OCI-LY7 (cell line): ENCODE measurements at regions not wholly inside any gene's neighbourhood (a gene's known extent, or its start where the extent isn't known, plus 50 kb on each side); places are given as distances from the start of the nearest gene placed in this dataset.

Experiments used
- BruUV-seq: library from RNA; stranded (reverse); fragments of 400-500 nt; replicated peaks from 2 replicates; lab custom pipeline; 2021; lab: Mats Ljungman, UMichigan
- CTCF ChIA-PET: fragments of 300-600 bp; sonication (Branson Sonifier 250); formaldehyde crosslinking; loops from one replicate; lab custom pipeline; 2022; ENCODE audit warnings: antibody characterized with exemption; ENCODE audit not compliant: unreplicated experiment; lab: Charles Lee
- POLR2A ChIA-PET: fragments of 300-600 bp; sonication (Branson Sonifier 250); formaldehyde crosslinking; loops from one replicate; lab custom pipeline; 2022; ENCODE audit warnings: antibody characterized with exemption; lab: Charles Lee
- DNase-seq: peaks from one replicate; pipeline ENCODE4 v3.0.0-alpha.2; 2015; ENCODE audit warnings: low spot score
- H2AFZ ChIP-seq: fragments of 200-600 bp; sonication (generic), shearing (Covaris generic); 2 replicates; pipeline ENCODE4 v1.6.1; 2014; ENCODE audit warnings: mild to moderate bottlenecking, antibody characterized with exemption, low read length, moderate library complexity
- H3K27ac ChIP-seq: fragments of 200-600 bp; sonication (generic); 2 replicates; pipeline ENCODE4 v1.5.1; 2014; ENCODE audit warnings: mixed run types, low read depth, mild to moderate bottlenecking, moderate library complexity, low read length, inconsistent platforms; ENCODE audit not compliant: poor library complexity, severe bottlenecking
- H3K36me3 ChIP-seq: fragments of 200-600 bp; sonication (generic); 2 replicates; pipeline ENCODE4 v1.6.1; 2014; ENCODE audit warnings: mild to moderate bottlenecking, antibody characterized with exemption, low read length, moderate library complexity, mixed read lengths; ENCODE audit not compliant: insufficient read depth
- H3K4me1 ChIP-seq: fragments of 200-600 bp; sonication (generic); 2 replicates; pipeline ENCODE4 v1.5.1; 2014; ENCODE audit warnings: mild to moderate bottlenecking, low read length; ENCODE audit not compliant: insufficient read depth, poor library complexity, severe bottlenecking
- H3K4me2 ChIP-seq: fragments of 200-600 bp; sonication (generic); 2 replicates; pipeline ENCODE4 v1.6.1; 2014; ENCODE audit warnings: mild to moderate bottlenecking, low read length
- H3K4me3 ChIP-seq: fragments of 200-600 bp; sonication (generic); 2 replicates; pipeline ENCODE4 v1.5.1; 2014; ENCODE audit warnings: mild to moderate bottlenecking, low read depth, low read length; ENCODE audit not compliant: poor library complexity, severe bottlenecking
- H3K79me2 ChIP-seq: fragments of 200-600 bp; sonication (generic); 2 replicates; pipeline ENCODE4 v1.6.1; 2016; ENCODE audit warnings: low read depth, mild to moderate bottlenecking, low read length, moderate library complexity, mixed read lengths; ENCODE audit not compliant: insufficient read depth
- H3K9me2 ChIP-seq: fragments of 200-600 bp; sonication (generic); 2 replicates; pipeline ENCODE4 v1.6.1; 2016; ENCODE audit warnings: mild to moderate bottlenecking, low read length, mixed read lengths; ENCODE audit not compliant: insufficient read depth
- H3K9me3 ChIP-seq: fragments of 200-600 bp; sonication (generic); 2 replicates; pipeline ENCODE4 v1.6.1; 2014; ENCODE audit warnings: mild to moderate bottlenecking, mixed run types, low read length, mixed read lengths
- H4K20me1 ChIP-seq: fragments of 200-600 bp; sonication (generic); 2 replicates; pipeline ENCODE4 v1.6.1; 2014; ENCODE audit warnings: mild to moderate bottlenecking, antibody characterized with exemption, low read length, moderate library complexity, mixed read lengths; ENCODE audit not compliant: insufficient read depth
- EZH2phosphoT487 ChIP-seq: fragments of 200-600 bp; sonication (generic); IDR thresholded peaks from 2 replicates; pipeline ENCODE4 v1.6.1; 2018; ENCODE audit warnings: low read depth, borderline replicate concordance, mild to moderate bottlenecking, mixed run types, antibody characterized with exemption, low read length, moderate library complexity, mixed read lengths
- intact Hi-C: fragments of 100-400 bp; cut with micrococcal nuclease; formaldehyde crosslinking; loops from one replicate; pipeline ENCODE4 v1.10.0; 2022; ENCODE audit not compliant: unreplicated experiment
- TF ChIP-seq, protein P1 (sequence below): fragments of 200-600 bp; sonication (generic); conservative IDR thresholded peaks from 2 replicates; pipeline ENCODE4 v1.5.1; 2014; ENCODE audit warnings: mild to moderate bottlenecking, antibody characterized with exemption, low read length, moderate library complexity, mixed read lengths

DNA sequence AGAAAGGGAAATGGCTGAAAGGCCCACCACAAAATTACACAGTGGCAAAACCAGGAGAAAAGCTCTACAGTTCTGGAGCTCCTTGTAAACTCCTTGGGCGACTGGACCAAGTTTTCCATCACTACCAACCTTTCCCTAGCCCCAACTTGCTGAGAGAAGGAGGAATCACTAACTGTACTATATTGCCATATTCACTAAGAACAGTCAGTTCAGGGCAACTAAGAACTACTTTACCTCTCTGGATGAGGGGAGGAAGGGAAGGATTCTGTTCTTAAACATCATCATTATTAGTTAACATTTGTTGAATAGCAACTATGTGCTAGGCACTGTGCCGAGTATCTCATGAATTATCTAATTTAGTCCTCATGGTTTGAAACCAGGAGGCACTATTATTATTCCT lies 98.1 kb upstream of the SVIL start:
- ChIA-PET CTCF (no interaction called here), POLR2A (interaction anchor here (0.6 to 1.2 kb wide), 3 partner anchors 13 to 186 kb away, joined by 3 to 5 read pairs (median 4); no protein-coding TSS in a partner anchor)
- BruUV-seq = no TSS peak
- Histone ChIP-seq H3K9me2 (no peaks in the 10 kb centered on the region), H3K36me3 (no peaks in the 10 kb centered on the region), H3K4me1 (no peaks in the 10 kb centered on the region), H3K27ac (no peak overlapping the region), H3K4me3 (no peak overlapping the region), H3K9me3 (no peaks in the 10 kb centered on the region), H2AFZ (no peak overlapping the region), H3K4me2 (no peak overlapping the region), H3K79me2 (no peaks in the 10 kb centered on the region), H4K20me1 (no peaks in the 10 kb centered on the region)
- intact Hi-C loops = no loop called here
- no peak for DNase-seq
- TF ChIP-seq, protein P1, sequence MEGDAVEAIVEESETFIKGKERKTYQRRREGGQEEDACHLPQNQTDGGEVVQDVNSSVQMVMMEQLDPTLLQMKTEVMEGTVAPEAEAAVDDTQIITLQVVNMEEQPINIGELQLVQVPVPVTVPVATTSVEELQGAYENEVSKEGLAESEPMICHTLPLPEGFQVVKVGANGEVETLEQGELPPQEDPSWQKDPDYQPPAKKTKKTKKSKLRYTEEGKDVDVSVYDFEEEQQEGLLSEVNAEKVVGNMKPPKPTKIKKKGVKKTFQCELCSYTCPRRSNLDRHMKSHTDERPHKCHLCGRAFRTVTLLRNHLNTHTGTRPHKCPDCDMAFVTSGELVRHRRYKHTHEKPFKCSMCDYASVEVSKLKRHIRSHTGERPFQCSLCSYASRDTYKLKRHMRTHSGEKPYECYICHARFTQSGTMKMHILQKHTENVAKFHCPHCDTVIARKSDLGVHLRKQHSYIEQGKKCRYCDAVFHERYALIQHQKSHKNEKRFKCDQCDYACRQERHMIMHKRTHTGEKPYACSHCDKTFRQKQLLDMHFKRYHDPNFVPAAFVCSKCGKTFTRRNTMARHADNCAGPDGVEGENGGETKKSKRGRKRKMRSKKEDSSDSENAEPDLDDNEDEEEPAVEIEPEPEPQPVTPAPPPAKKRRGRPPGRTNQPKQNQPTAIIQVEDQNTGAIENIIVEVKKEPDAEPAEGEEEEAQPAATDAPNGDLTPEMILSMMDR = no peak
- TF ChIP-seq EZH2phosphoT487 = no peak

DNA sequence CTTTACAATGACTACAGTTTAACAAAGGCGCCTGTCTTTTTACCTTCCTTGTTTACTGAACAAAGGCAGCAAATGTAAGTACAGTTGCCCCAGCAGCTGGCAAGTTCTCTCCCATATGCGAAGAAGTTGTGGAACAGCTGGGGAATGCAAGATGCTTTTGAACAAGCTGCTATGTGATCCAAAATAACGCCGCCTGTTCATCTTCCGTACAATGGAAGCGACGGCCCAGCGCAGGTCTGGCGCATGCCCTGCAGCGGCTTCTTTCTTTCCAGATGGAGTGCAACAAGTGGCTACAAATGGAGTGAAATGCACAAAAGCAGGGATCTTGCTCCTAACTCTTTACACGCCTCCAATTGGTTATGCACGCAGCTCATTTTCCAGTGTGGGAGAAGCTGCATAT lies 97.0 kb upstream of the SVIL start:
- Histone ChIP-seq H2AFZ (no peak overlapping the region), H3K4me2 (no peak overlapping the region), H4K20me1 (no peaks in the 10 kb centered on the region), H3K36me3 (no peaks in the 10 kb centered on the region), H3K4me1 (no peaks in the 10 kb centered on the region), H3K4me3 (no peak overlapping the region), H3K27ac (no peak overlapping the region), H3K9me2 (no peaks in the 10 kb centered on the region), H3K79me2 (no peaks in the 10 kb centered on the region), H3K9me3 (no peaks in the 10 kb centered on the region)
- POLR2A ChIA-PET = no interaction called here
- no peak for DNase-seq
- CTCF ChIA-PET = interaction anchor here (0.6 kb wide), 1 partner anchor 382 kb away, joined by 3 read pairs; no protein-coding TSS in a partner anchor
- TF ChIP-seq EZH2phosphoT487 = no peak
- TF ChIP-seq, protein P1 = no peak
- BruUV-seq = no TSS peak
- intact Hi-C loops = no loop called here

DNA sequence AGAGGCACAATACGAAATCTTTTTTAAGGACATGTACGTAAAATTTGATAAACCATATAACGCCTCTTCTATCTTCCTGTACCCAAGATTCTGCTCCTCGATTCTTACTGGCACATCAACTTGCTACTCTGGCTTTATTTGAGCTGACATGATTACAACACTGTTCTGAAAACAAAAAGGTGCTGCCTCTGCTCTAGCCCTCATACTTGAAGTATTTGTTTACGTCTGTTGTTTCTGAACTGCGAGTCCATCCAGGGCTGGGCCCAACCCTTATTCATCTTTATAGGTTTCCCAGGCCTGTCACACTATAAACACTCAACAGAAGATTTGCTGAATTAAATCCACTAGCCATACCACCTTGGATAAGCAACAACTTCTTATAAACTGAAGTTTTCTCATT lies 96.2 kb upstream of the SVIL start:
- no peaks in the 10 kb centered on the region for H3K36me3 ChIP-seq
- H3K4me3 ChIP-seq = no peak overlapping the region
- intact Hi-C loops = no loop called here
- no peak overlapping the region for H3K27ac ChIP-seq
- no peaks in the 10 kb centered on the region for H3K9me2 ChIP-seq
- ChIA-PET CTCF (no interaction called here), POLR2A (interaction anchor here (2.0 kb wide), 1 partner anchor 9 kb away, joined by 5 read pairs; no protein-coding TSS in a partner anchor)
- no peak for DNase-seq
- no peaks in the 10 kb centered on the region for H4K20me1 ChIP-seq
- no peaks in the 10 kb centered on the region for H3K4me1 ChIP-seq
- H3K4me2 ChIP-seq = no peak overlapping the region
- no peak for TF ChIP-seq EZH2phosphoT487
- TF ChIP-seq, protein P1 = no peak
- H2AFZ ChIP-seq = no peak overlapping the region
- H3K9me3 ChIP-seq = no peaks in the 10 kb centered on the region
- BruUV-seq = no TSS peak
- H3K79me2 ChIP-seq = no peaks in the 10 kb centered on the region
